Fibroblast of skin of back (primary cell): ENCODE measurements at regions not wholly inside any gene's neighbourhood (a gene's known extent, or its start where the extent isn't known, plus 50 kb on each side); places are given as distances from the start of the nearest gene placed in this dataset.

Source experiments
- DNase-seq: peaks from one replicate; pipeline ENCODE4 v3.0.0-alpha.2; 2013

GRCh38 chr12:108040947-108041346, 88.1 kb upstream of the WSCD2 start:
- DNase-seq, result no peak

- no peak for DNase-seq
Measured at GRCh38 chr12:108043286-108043685, 85.8 kb upstream of the WSCD2 start.

- DNase-seq, result no peak
Measured at GRCh38 chr12:108043750-108044533, 85.1 kb upstream of the WSCD2 start.

- DNase-seq, result no peak
Measured at GRCh38 chr12:108046135-108046534, 83.0 kb upstream of the WSCD2 start.

- no peak for DNase-seq
Measured at GRCh38 chr12:108046650-108047049, 82.4 kb upstream of the WSCD2 start.

GRCh38 chr12:108047071-108047550, 82.0 kb upstream of the WSCD2 start:
- no peak for DNase-seq

GRCh38 chr12:108048686-108049085, 80.4 kb upstream of the WSCD2 start:
- no peak for DNase-seq

GRCh38 chr12:108050696-108051095, 78.4 kb upstream of the WSCD2 start:
- no peak for DNase-seq

GRCh38 chr12:108052260-108052659, 76.8 kb upstream of the WSCD2 start:
- DNase-seq, result no peak

GRCh38 chr12:108053512-108053911, 75.6 kb upstream of the WSCD2 start:
- no peak for DNase-seq

- DNase-seq, result no peak
Measured at GRCh38 chr12:108054496-108054895, 74.6 kb upstream of the WSCD2 start.

GRCh38 chr12:108055141-108055540, 73.9 kb upstream of the WSCD2 start:
- no peak for DNase-seq

- DNase-seq, result no peak
Measured at GRCh38 chr12:108060067-108060466, 69.0 kb upstream of the WSCD2 start.

GRCh38 chr12:108060903-108061302, 68.2 kb upstream of the WSCD2 start:
- no peak for DNase-seq

- DNase-seq, result peak; percentile 12
Measured at GRCh38 chr12:108063192-108063591, 65.9 kb upstream of the WSCD2 start.

GRCh38 chr12:108065069-108065468, 64.0 kb upstream of the WSCD2 start:
- no peak for DNase-seq

GRCh38 chr12:108066583-108067577, 62.2 kb upstream of the WSCD2 start:
- no peak for DNase-seq

GRCh38 chr12:108069651-108070165, 59.4 kb upstream of the WSCD2 start:
- no peak for DNase-seq

GRCh38 chr12:108075561-108075960, 53.5 kb upstream of the WSCD2 start:
- no peak for DNase-seq

GRCh38 chr12:108076556-108076955, 52.5 kb upstream of the WSCD2 start:
- DNase-seq, result no peak

- DNase-seq, result no peak
Measured at GRCh38 chr12:108078428-108078827, 50.7 kb upstream of the WSCD2 start.
